DND-41 (cell line): ENCODE measurements at regions not wholly inside any gene's neighbourhood (a gene's known extent, or its start where the extent isn't known, plus 50 kb on each side); places are given as distances from the start of the nearest gene placed in this dataset.

Experiments
- ATAC-seq: fragments of 200-7000 bp; cut with Tn5 transposase; 3 replicates; pipeline ENCODE4 v1.9.1; 2021; ENCODE audit warnings: low read depth; ENCODE audit not compliant: insufficient read depth
- DNase-seq: peaks from one replicate; pipeline ENCODE4 v3.0.0-alpha.2; 2020
- H2AFZ ChIP-seq: 2 replicates; pipeline ENCODE4 v1.6.0; 2012; ENCODE audit warnings: low read depth, low read length
- H3K27ac ChIP-seq: 2 replicates; pipeline ENCODE4 v1.5.1; 2012; ENCODE audit warnings: low read length, inconsistent platforms
- H3K27me3 ChIP-seq: fragments of 200-600 bp; sonication (generic); 2 replicates; pipeline ENCODE4 v1.6.0; 2012; ENCODE audit warnings: low read length, mild to moderate bottlenecking, inconsistent platforms; ENCODE audit not compliant: insufficient read depth, poor library complexity
- H3K36me3 ChIP-seq: 2 replicates; pipeline ENCODE4 v1.5.1; 2012; ENCODE audit warnings: low read length, inconsistent platforms; ENCODE audit not compliant: insufficient read depth
- H3K4me1 ChIP-seq: 2 replicates; pipeline ENCODE4 v1.5.1; 2012; ENCODE audit warnings: mild to moderate bottlenecking, low read length; ENCODE audit not compliant: insufficient read depth
- H3K4me2 ChIP-seq: 2 replicates; pipeline ENCODE4 v1.6.0; 2012; ENCODE audit warnings: mild to moderate bottlenecking, moderate library complexity, low read length, inconsistent platforms; ENCODE audit not compliant: insufficient read depth
- H3K4me3 ChIP-seq, 2 experiments: fragments of 200-600 bp in 1 of 2; shearing (Covaris generic) in 1 of 2; 2 replicates each; pipeline ENCODE4 v1.5.1; 2012 to 2016; ENCODE audit warnings: inconsistent platforms in 2 of 2, low read length in 2 of 2, mild to moderate bottlenecking in 2 of 2, low read depth in 1 of 2, moderate library complexity in 1 of 2
- H3K79me2 ChIP-seq: 2 replicates; pipeline ENCODE4 v1.6.0; 2012; ENCODE audit warnings: low read length, inconsistent platforms; ENCODE audit not compliant: insufficient read depth
- H3K9ac ChIP-seq: 2 replicates; pipeline ENCODE4 v1.6.0; 2012; ENCODE audit warnings: low read depth, mild to moderate bottlenecking, inconsistent platforms, low read length, moderate library complexity
- H3K9me3 ChIP-seq: 2 replicates; pipeline ENCODE4 v1.5.1; 2012; ENCODE audit warnings: low read length, moderate library complexity, mild to moderate bottlenecking, inconsistent platforms; ENCODE audit not compliant: insufficient read depth, severe bottlenecking
- H4K20me1 ChIP-seq: 2 replicates; pipeline ENCODE4 v1.6.0; 2012; ENCODE audit warnings: low read length; ENCODE audit not compliant: insufficient read depth
- EZH2 ChIP-seq: IDR thresholded peaks from 3 replicates; pipeline ENCODE4 v1.6.1; 2012; ENCODE audit warnings: borderline replicate concordance, low read depth, mild to moderate bottlenecking, moderate library complexity, low read length, inconsistent platforms; ENCODE audit not compliant: severe bottlenecking
- TF ChIP-seq, protein P1 (sequence below): IDR thresholded peaks from 2 replicates; pipeline ENCODE4 v1.5.1; 2012; ENCODE audit warnings: borderline replicate concordance, low read length, moderate library complexity, mild to moderate bottlenecking; ENCODE audit not compliant: poor library complexity, severe bottlenecking; ENCODE audit errors: extremely low read depth

DNA sequence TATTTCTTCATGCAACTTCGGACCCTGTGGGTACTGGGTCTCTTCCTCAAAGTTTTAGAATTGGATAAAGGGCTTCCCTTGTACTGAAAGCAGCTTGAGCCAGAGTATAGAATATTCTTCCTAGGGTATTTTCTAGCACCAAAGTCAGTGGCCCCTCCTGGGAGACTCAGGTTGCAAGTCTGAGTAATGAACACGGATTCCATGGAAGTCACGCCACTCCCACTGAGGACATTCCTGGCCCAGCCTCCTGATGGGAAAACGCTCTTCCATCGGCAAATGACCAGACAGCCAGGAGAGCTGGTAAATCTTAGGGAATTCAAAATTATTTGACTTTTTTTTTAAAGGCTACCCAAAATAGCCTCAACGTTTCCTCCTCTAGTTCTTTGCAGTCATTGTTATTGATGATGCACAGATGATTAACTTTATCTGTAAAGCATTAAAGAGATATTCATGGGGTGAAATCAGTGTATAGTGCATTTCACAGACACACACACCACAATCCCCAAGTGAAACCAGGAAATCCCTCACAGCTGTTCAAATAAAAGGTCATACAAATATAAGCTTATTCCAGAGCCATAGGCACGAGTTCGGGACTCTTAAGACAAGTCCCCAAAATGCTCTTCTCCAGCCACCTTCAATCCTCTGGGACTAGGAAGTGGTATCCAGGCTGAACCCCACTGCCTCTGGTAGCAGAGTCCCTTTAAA is 248.8 kb downstream of the SOD2 start:
- no peak for TF ChIP-seq EZH2
- TF ChIP-seq, protein P1, sequence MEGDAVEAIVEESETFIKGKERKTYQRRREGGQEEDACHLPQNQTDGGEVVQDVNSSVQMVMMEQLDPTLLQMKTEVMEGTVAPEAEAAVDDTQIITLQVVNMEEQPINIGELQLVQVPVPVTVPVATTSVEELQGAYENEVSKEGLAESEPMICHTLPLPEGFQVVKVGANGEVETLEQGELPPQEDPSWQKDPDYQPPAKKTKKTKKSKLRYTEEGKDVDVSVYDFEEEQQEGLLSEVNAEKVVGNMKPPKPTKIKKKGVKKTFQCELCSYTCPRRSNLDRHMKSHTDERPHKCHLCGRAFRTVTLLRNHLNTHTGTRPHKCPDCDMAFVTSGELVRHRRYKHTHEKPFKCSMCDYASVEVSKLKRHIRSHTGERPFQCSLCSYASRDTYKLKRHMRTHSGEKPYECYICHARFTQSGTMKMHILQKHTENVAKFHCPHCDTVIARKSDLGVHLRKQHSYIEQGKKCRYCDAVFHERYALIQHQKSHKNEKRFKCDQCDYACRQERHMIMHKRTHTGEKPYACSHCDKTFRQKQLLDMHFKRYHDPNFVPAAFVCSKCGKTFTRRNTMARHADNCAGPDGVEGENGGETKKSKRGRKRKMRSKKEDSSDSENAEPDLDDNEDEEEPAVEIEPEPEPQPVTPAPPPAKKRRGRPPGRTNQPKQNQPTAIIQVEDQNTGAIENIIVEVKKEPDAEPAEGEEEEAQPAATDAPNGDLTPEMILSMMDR: no peak
- H3K4me1 ChIP-seq: no peaks in the 10 kb centered on the region
- no peak overlapping the region for H2AFZ ChIP-seq
- no peak for DNase-seq
- H4K20me1 ChIP-seq: no peaks in the 10 kb centered on the region
- no peak overlapping the region for H3K27ac ChIP-seq
- H3K9ac ChIP-seq: no peak overlapping the region
- no peak overlapping the region for H3K4me2 ChIP-seq
- H3K9me3 ChIP-seq: no peaks in the 10 kb centered on the region
- no peak for ATAC-seq
- no peaks in the 10 kb centered on the region for H3K79me2 ChIP-seq
- H3K27me3 ChIP-seq: peaks cover 24% of the 10 kb centered on the region
- no peak overlapping the region for H3K4me3 ChIP-seq
- H3K36me3 ChIP-seq: no peaks in the 10 kb centered on the region

DNA sequence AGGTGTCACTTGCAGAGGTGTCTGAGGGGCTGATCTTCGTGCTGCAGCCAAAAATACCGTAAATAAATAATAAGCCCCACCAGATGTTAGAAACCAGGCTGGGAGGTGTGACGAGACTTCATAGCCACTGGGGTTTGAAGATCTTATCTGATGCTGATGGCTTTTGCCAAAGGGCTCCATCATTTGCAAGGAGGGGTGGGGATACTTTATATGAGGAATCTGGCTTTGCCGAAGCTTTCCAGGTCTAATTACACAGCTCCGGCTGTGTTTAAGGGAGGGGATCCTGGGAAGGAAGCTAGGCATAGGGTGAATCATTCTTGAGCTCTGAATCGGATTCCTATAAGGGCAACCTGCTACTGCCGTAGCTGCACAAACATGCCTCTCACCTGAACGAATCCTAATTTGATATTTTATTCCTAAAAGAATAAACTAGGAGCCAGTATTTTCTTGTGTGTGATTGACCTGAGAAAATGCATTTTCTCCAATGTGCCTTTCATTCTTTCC is 249.6 kb downstream of the SOD2 start:
- Histone ChIP-seq H3K9ac (no peak overlapping the region), H3K27me3 (peaks cover 24% of the 10 kb centered on the region), H4K20me1 (no peaks in the 10 kb centered on the region), H3K27ac (no peak overlapping the region), H3K36me3 (no peaks in the 10 kb centered on the region), H3K4me2 (no peak overlapping the region), H2AFZ (no peak overlapping the region), H3K79me2 (no peaks in the 10 kb centered on the region), H3K9me3 (no peaks in the 10 kb centered on the region), H3K4me1 (no peaks in the 10 kb centered on the region), H3K4me3 (no peak overlapping the region)
- TF ChIP-seq EZH2: no peak
- TF ChIP-seq, protein P1: no peak
- ATAC-seq: no peak
- DNase-seq: no peak

DNA sequence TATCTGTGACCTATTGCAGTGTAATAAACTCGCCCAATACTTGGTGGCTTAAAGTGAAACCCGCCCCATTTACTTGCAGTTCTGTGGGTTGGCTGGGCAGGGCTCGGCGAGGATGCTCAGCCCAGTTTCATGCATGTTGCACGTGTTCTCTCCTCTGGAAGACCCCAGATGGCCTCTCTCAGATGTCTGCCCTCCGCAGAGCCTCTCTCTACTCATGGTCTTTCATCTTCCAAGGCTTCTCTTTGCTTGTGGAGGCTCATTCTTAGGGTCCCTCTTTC is 251.4 kb downstream of the SOD2 start:
- Histone ChIP-seq H3K4me1 (no peaks in the 10 kb centered on the region), H3K79me2 (no peaks in the 10 kb centered on the region), H3K27ac (no peak overlapping the region), H3K4me2 (no peak overlapping the region), H3K9ac (no peak overlapping the region), H3K4me3 (no peak overlapping the region), H3K36me3 (no peaks in the 10 kb centered on the region), H4K20me1 (no peaks in the 10 kb centered on the region), H3K9me3 (no peaks in the 10 kb centered on the region), H2AFZ (no peak overlapping the region), H3K27me3 (peaks cover 24% of the 10 kb centered on the region)
- no peak for TF ChIP-seq EZH2
- TF ChIP-seq, protein P1: no peak
- DNase-seq (no peak), ATAC-seq (no peak)
